Stomach (tissue), 8 donors: ENCODE measurements at regions not wholly inside any gene's neighbourhood (a gene's known extent, or its start where the extent isn't known, plus 50 kb on each side); places are given as distances from the start of the nearest gene placed in this dataset.

Source experiments
- DNase-seq, 2 donors: peaks; one replicate each; pipeline versions ENCODE4 v3.0.0 to v3.0.0-alpha.2; 2013 to 2019
- H3K27ac ChIP-seq, 5 donors: fragments of 200-600 bp in 4 of 5; sonication (generic) in 4 of 5; one replicate each; pipeline ENCODE4 v1.5.1; 2013 to 2019; ENCODE audit warnings: mild to moderate bottlenecking in 1 of 5, moderate library complexity in 1 of 5
- H3K27me3 ChIP-seq, 3 donors: fragments of 200-600 bp; sonication (generic); one replicate each; pipeline ENCODE4 v1.5.1; 2017 to 2019; ENCODE audit warnings: mixed run types in 1 of 3
- H3K36me3 ChIP-seq, 4 donors: fragments of 200-600 bp; sonication (generic); 1 replicate in 3 of 4; 2 replicates in 1 of 4; pipeline ENCODE4 v1.5.1; 2016 to 2019
- H3K4me1 ChIP-seq, 4 donors: fragments of 200-600 bp; sonication (generic); one replicate each; pipeline ENCODE4 v1.5.1; 2016 to 2019
- H3K4me3 ChIP-seq, 4 donors: fragments of 200-600 bp; sonication (generic) in 3 of 4; one replicate each; pipeline ENCODE4 v1.5.1; 2016 to 2019; ENCODE audit warnings: mild to moderate bottlenecking in 1 of 4
- H3K9me3 ChIP-seq, 4 donors: fragments of 200-600 bp; sonication (generic); one replicate each; pipeline ENCODE4 v1.5.1; 2016 to 2019
- EP300 ChIP-seq: sonication (generic); formaldehyde crosslinking; IDR thresholded peaks from one replicate; pipeline ENCODE4 v1.6.1; 2017; ENCODE audit warnings: antibody characterized with exemption
- POLR2A ChIP-seq, 4 donors: fragments of 450-650 bp; IDR thresholded peaks; one replicate each; pipeline ENCODE4 v1.6.1; 2016; ENCODE audit warnings: antibody characterized with exemption in 4 of 4, control low read depth in 2 of 4, mild to moderate bottlenecking in 1 of 4, moderate library complexity in 1 of 4
- POLR2AphosphoS5 ChIP-seq, 3 donors: sonication (generic); formaldehyde crosslinking; IDR thresholded peaks; one replicate each; pipeline ENCODE4 v1.6.1; 2016; ENCODE audit warnings: antibody characterized with exemption in 3 of 3
- WGBS, 5 donors: extraction: QIAGEN DNeasy Blood & Tissue Kit in 3 of 5; methylation state at CpG; one replicate each; pipeline versions ENCODE4 v1.1.5 to v1.1.7; 2013 to 2018; 5-methylcytosine and 5-hydroxymethylcytosine counted together
- intact Hi-C: fragments of 100-400 bp; cut with DNase I; formaldehyde crosslinking; loops from one replicate; pipeline ENCODE4 v1.15.1; 2023; ENCODE audit warnings: low total_unique reads
- TF ChIP-seq, protein P1 (sequence below), 7 experiments: fragments of 450-650 bp in 4 of 7; fragments of 200-600 bp in 3 of 7; sonication (generic) in 3 of 7; IDR thresholded peaks; one replicate each; pipeline ENCODE4 v1.5.1; 2016 to 2019; ENCODE audit warnings: antibody characterized with exemption in 7 of 7, control low read depth in 2 of 7, mild to moderate bottlenecking in 1 of 7
- donor health status: healthy with polysubstance abuse.
- donor health status: Bipolar disorder and iron deficiency.
- donor health status: healthy.

DNA sequence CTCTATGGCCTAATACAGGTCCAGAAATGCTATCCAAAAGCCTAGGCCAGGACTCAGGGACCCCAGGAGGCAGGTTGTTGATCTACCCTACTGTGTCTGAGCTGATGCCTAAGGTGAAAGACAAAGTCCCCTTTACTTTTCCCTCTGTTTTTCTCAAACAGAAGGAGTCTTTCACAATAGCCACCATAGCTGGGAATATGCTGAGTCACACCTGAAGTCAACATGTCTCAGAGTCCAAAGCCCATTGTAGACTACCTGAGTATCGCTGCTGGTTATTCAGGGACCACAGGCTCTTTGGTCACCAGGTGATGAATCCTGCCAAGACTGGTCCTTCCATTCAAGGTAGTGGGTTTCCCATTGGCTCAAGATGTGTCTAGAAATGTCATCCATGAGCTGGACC lies 562.2 kb downstream of the ACTRT1 start:
- 93 to 100% (median 95%) methylated on average over 1 of the region's 1 CpG for WGBS, 5 donors
- DNase-seq, result no peak
- Histone ChIP-seq H3K4me1 (no peaks in the 10 kb centered on the region), H3K27ac (no peak overlapping the region), H3K27me3 (no peaks in the 10 kb centered on the region), H3K36me3 (no peaks in the 10 kb centered on the region), H3K4me3 (no peak overlapping the region), H3K9me3 (peaks cover 0 to 40% (median 26%) of the 10 kb centered on the region in 4 donors)
- no peak for TF ChIP-seq EP300
- TF ChIP-seq POLR2A (IDR thresholded peaks at IDR 0.05), result no peak
- no peak for TF ChIP-seq POLR2AphosphoS5 (IDR thresholded peaks at IDR 0.05)
- TF ChIP-seq, protein P1, sequence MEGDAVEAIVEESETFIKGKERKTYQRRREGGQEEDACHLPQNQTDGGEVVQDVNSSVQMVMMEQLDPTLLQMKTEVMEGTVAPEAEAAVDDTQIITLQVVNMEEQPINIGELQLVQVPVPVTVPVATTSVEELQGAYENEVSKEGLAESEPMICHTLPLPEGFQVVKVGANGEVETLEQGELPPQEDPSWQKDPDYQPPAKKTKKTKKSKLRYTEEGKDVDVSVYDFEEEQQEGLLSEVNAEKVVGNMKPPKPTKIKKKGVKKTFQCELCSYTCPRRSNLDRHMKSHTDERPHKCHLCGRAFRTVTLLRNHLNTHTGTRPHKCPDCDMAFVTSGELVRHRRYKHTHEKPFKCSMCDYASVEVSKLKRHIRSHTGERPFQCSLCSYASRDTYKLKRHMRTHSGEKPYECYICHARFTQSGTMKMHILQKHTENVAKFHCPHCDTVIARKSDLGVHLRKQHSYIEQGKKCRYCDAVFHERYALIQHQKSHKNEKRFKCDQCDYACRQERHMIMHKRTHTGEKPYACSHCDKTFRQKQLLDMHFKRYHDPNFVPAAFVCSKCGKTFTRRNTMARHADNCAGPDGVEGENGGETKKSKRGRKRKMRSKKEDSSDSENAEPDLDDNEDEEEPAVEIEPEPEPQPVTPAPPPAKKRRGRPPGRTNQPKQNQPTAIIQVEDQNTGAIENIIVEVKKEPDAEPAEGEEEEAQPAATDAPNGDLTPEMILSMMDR (IDR thresholded peaks at IDR 0.05), result no peak
- intact Hi-C loops, result no loop called here

DNA sequence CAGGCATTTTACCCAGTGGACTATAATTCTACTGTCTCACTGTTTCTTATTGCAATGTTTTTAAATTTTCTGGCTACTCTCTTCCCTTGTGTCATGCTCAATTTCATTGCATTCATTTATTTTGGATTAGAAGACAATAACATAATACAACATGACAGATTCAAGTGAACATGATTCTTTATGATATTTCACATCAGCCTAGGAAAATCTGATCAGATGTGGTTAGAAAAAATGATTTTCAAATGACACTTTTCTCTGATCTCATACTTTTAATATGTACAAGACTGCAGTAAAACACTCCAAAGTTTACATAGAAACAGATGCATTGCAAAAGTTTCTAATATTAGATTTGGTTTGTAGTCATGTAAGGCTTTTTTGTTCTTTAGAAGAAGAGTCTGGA lies 586.0 kb downstream of the ACTRT1 start:
- intact Hi-C loops, result no loop called here
- Histone ChIP-seq H3K36me3 (no peaks in the 10 kb centered on the region), H3K4me1 (no peaks in the 10 kb centered on the region), H3K27me3 (no peaks in the 10 kb centered on the region), H3K4me3 (no peak overlapping the region), H3K9me3 (no peaks in the 10 kb centered on the region), H3K27ac (no peak overlapping the region)
- TF ChIP-seq POLR2AphosphoS5 (IDR thresholded peaks at IDR 0.05), result no peak
- no peak for TF ChIP-seq POLR2A (IDR thresholded peaks at IDR 0.05)
- no peak for TF ChIP-seq EP300
- TF ChIP-seq, protein P1 (IDR thresholded peaks at IDR 0.05), result no peak
- DNase-seq, result no peak

DNA sequence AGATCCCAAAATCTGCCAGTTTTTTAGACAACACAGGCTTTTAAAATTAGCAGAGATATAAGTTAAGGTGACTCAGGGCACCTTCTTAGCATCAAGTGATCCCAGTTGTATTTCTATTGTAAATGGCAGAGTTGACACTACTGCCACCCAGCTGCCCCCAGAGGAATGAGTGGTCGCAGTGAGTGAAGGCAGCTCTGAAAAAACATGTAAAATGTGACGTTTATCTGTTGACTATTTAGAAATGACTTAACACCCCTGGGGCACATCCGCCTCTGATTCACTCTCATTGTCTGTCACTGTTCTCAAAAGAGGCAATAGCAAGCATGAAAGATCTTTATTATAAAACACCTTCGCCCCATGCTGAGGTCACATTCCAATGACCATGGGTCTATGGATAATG lies 592.4 kb downstream of the ACTRT1 start:
- Histone ChIP-seq H3K27ac (no peak overlapping the region), H3K9me3 (no peaks in the 10 kb centered on the region), H3K36me3 (no peaks in the 10 kb centered on the region), H3K27me3 (no peaks in the 10 kb centered on the region), H3K4me3 (no peak overlapping the region), H3K4me1 (no peaks in the 10 kb centered on the region)
- intact Hi-C loops, result no loop called here
- WGBS, 5 donors, result 32 to 58% (median 50%) methylated on average over 4 of the region's 4 CpGs
- DNase-seq, result no peak
- TF ChIP-seq POLR2A (IDR thresholded peaks at IDR 0.05) (no peak), POLR2AphosphoS5 (IDR thresholded peaks at IDR 0.05) (no peak), EP300 (no peak)
- TF ChIP-seq, protein P1 (IDR thresholded peaks at IDR 0.05), result no peak

DNA sequence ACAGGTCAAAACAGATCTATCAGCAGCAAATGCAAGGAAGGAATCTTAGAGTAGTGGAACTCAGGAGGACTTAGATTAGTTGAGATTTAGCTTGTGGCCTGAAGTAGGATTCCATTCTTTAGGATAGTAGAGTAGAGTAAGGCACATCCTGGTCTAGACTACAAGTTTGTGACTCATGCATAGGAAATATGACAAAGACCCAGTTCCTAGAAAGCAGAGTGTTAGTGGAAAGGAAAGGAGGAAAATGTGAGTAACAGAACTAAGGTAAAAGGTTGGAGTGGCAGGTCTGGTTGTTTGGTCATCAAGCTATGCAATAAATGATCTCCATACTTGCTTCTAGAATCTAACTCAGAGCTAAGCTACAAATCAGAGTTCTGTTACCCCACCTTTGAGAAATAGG lies 595.0 kb downstream of the ACTRT1 start:
- Histone ChIP-seq H3K4me3 (no peak overlapping the region), H3K4me1 (no peaks in the 10 kb centered on the region), H3K9me3 (no peaks in the 10 kb centered on the region), H3K27ac (no peak overlapping the region), H3K27me3 (no peaks in the 10 kb centered on the region), H3K36me3 (no peaks in the 10 kb centered on the region)
- no peak for TF ChIP-seq POLR2AphosphoS5 (IDR thresholded peaks at IDR 0.05)
- TF ChIP-seq, protein P1 (IDR thresholded peaks at IDR 0.05), result no peak
- TF ChIP-seq EP300, result no peak
- TF ChIP-seq POLR2A (IDR thresholded peaks at IDR 0.05), result no peak
- intact Hi-C loops, result no loop called here
- DNase-seq, result no peak

DNA sequence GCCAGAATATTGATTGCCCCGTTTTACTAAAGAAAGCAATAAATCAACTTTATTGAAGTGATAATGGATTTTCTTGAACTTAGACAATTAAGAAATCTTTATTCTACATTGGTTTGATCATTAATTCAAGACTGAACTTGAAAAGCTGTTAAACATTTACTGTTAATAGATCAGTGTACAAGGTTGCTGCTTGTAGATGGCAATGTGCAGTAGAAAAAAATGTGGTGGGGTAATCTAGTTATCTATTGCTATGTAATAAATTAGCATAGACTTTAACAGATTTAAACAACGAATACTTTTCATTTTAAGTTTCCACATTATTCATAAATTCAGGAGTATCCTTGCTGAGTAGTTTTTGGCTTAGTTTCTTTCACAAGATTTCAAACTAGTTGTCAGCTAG lies 612.5 kb downstream of the ACTRT1 start:
- no peak for DNase-seq
- Histone ChIP-seq H3K27ac (no peak overlapping the region), H3K9me3 (no peaks in the 10 kb centered on the region), H3K4me3 (no peak overlapping the region), H3K27me3 (no peaks in the 10 kb centered on the region), H3K4me1 (no peaks in the 10 kb centered on the region), H3K36me3 (no peaks in the 10 kb centered on the region)
- TF ChIP-seq EP300 (no peak), POLR2A (IDR thresholded peaks at IDR 0.05) (no peak), POLR2AphosphoS5 (IDR thresholded peaks at IDR 0.05) (no peak)
- TF ChIP-seq, protein P1 (IDR thresholded peaks at IDR 0.05), result no peak
- intact Hi-C loops, result no loop called here
- 46 to 73% (median 58%) methylated on average over 2 of the region's 2 CpGs for WGBS, 5 donors
